ENCODE measurements at regions not wholly inside any gene's neighbourhood (a gene's known extent, or its start where the extent isn't known, plus 50 kb on each side); places are given as distances from the start of the nearest gene placed in this dataset.

DNA sequence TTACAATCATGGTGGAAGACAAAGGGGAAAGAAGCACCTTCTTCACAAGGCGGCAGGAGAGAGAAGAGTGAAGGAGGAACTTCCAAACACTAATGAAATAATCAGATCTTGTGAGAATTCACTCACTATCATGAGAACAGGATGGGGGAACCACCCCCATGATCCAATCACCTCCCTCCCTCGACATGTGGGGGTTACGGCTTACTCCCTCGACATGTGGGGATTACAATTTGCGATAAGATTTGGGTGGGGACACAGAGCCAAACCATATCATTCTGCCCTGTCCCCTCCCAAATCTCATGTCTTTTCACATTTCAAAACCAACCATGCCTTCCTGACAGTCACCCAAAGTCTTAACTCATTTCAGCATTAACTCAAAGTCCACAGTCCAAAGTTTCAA is 88.7 kb upstream of the PGRMC2 start:
- CTCF ChIA-PET = no interaction called here
- Histone ChIP-seq H3K4me3 (ENCODE audit: low read depth, low read length) (no peak overlapping the region), H3K36me3 (ENCODE audit: control insufficient read depth, insufficient read depth, low read length) (no peaks in the 10 kb centered on the region), H3K9me3 (peaks cover 15% of the 10 kb centered on the region; the same call in 1 of the 2 replicates), H3K27me3 (replicated peaks; ENCODE audit: control insufficient read depth, insufficient read depth, low read length) (no peaks in the 10 kb centered on the region), H3K4me1 (no peaks in the 10 kb centered on the region)
- H3K9me3 Mint-ChIP-seq (ENCODE audit: unreplicated experiment) = peaks cover 33% of the 10 kb centered on the region
- H3K27ac Mint-ChIP-seq (ENCODE audit: unreplicated experiment) = no peak overlapping the region
- no peak for DNase-seq
- H3K4me1 Mint-ChIP-seq (ENCODE audit: low read depth, unreplicated experiment) = peaks cover 15% of the 10 kb centered on the region
- H3K4me3 Mint-ChIP-seq (ENCODE audit: unreplicated experiment) = no peak overlapping the region
- TF ChIP-seq CTCF (IDR thresholded peaks at IDR 0.05; ENCODE audit: insufficient read depth in 1 of 2, low read depth in 1 of 2, low read length in 1 of 2, severe bottlenecking in 1 of 2, unreplicated experiment in 1 of 2) = no peak
- intact Hi-C loops (cut with micrococcal nuclease; ENCODE audit: unreplicated experiment) = no loop called here
- H3K27me3 Mint-ChIP-seq (ENCODE audit: insufficient read depth, unreplicated experiment) = no peaks in the 10 kb centered on the region
- POLR2A ChIA-PET = no interaction called here
- H3K36me3 Mint-ChIP-seq (ENCODE audit: insufficient read depth, unreplicated experiment) = peaks cover 5% of the 10 kb centered on the region
- BruUV-seq (replicated peaks) = no TSS peak

DNA sequence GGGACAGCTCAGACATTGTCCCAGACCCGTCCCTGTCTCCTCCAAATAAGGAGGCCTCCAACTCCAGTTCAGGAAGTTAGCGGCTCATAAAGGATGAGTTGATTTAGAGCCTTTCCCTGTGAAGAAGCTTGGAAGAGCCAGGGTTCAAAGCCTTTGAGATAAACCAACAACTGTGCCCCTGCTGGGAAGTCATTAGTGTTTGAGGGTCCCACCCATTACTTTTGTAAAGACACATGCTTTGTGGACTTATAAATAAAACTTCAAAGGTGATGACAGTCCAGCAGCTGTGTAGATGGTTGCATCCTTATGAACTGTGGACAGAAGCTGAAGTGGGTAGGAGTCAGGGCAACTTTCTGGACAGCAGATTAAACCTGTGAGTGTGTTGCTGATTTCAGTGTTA is 86.0 kb upstream of the PGRMC2 start:
- no peaks in the 10 kb centered on the region for H3K27me3 ChIP-seq (replicated peaks; ENCODE audit: control insufficient read depth, insufficient read depth, low read length)
- DNase-seq = no peak
- Mint-ChIP-seq H3K27me3 (ENCODE audit: insufficient read depth, unreplicated experiment) (no peaks in the 10 kb centered on the region), H3K36me3 (ENCODE audit: insufficient read depth, unreplicated experiment) (no peaks in the 10 kb centered on the region), H3K27ac (ENCODE audit: unreplicated experiment) (no peak overlapping the region), H3K4me1 (ENCODE audit: low read depth, unreplicated experiment) (peaks cover 7% of the 10 kb centered on the region), H3K4me3 (ENCODE audit: unreplicated experiment) (no peak overlapping the region), H3K9me3 (ENCODE audit: unreplicated experiment) (peaks cover 36% of the 10 kb centered on the region)
- ChIA-PET POLR2A (no interaction called here), CTCF (no interaction called here)
- H3K9me3 ChIP-seq = peaks cover 15% of the 10 kb centered on the region; the same call in 1 of the 2 replicates
- no peak for TF ChIP-seq CTCF (IDR thresholded peaks at IDR 0.05; ENCODE audit: insufficient read depth in 1 of 2, low read depth in 1 of 2, low read length in 1 of 2, severe bottlenecking in 1 of 2, unreplicated experiment in 1 of 2)
- H3K4me1 ChIP-seq = no peaks in the 10 kb centered on the region
- H3K4me3 ChIP-seq (ENCODE audit: low read depth, low read length) = no peak overlapping the region
- BruUV-seq (replicated peaks) = no TSS peak
- intact Hi-C loops (cut with micrococcal nuclease; ENCODE audit: unreplicated experiment) = no loop called here
- no peaks in the 10 kb centered on the region for H3K36me3 ChIP-seq (ENCODE audit: control insufficient read depth, insufficient read depth, low read length)

DNA sequence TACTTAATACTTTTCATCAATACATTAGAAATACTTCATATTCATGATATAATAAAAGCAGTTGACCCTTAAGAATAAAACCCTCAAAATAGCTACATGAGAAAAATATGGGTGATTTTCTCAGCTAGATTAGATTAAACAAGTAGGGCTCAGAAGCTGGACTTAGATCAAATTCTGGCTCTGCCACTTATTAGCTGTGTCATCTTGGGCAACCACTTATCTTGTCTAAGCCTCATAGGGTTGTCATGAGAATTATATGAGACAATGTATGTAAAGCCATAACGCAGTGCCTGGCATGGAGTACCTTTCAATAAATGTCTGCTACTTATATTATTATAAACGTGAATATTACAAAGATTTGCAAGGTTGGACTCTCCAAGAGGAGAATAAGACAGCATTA is 84.3 kb upstream of the PGRMC2 start:
- BruUV-seq (replicated peaks) = no TSS peak
- peaks cover 9% of the 10 kb centered on the region; the same call in 1 of the 2 replicates for H3K9me3 ChIP-seq
- ChIA-PET CTCF (no interaction called here), POLR2A (no interaction called here)
- no peaks in the 10 kb centered on the region for H3K4me1 ChIP-seq
- peaks cover 7% of the 10 kb centered on the region for H3K4me1 Mint-ChIP-seq (ENCODE audit: low read depth, unreplicated experiment)
- no peak for TF ChIP-seq CTCF (IDR thresholded peaks at IDR 0.05; ENCODE audit: insufficient read depth in 1 of 2, low read depth in 1 of 2, low read length in 1 of 2, severe bottlenecking in 1 of 2, unreplicated experiment in 1 of 2)
- DNase-seq = no peak
- H3K27ac Mint-ChIP-seq (ENCODE audit: unreplicated experiment) = no peak overlapping the region
- H3K4me3 Mint-ChIP-seq (ENCODE audit: unreplicated experiment) = no peak overlapping the region
- intact Hi-C loops (cut with micrococcal nuclease; ENCODE audit: unreplicated experiment) = no loop called here
- no peaks in the 10 kb centered on the region for H3K36me3 Mint-ChIP-seq (ENCODE audit: insufficient read depth, unreplicated experiment)
- H3K27me3 ChIP-seq (replicated peaks; ENCODE audit: control insufficient read depth, insufficient read depth, low read length) = no peaks in the 10 kb centered on the region
- no peaks in the 10 kb centered on the region for H3K36me3 ChIP-seq (ENCODE audit: control insufficient read depth, insufficient read depth, low read length)
- H3K4me3 ChIP-seq (ENCODE audit: low read depth, low read length) = no peak overlapping the region
- H3K9me3 Mint-ChIP-seq (ENCODE audit: unreplicated experiment) = peaks cover 20% of the 10 kb centered on the region
- no peaks in the 10 kb centered on the region for H3K27me3 Mint-ChIP-seq (ENCODE audit: insufficient read depth, unreplicated experiment)

All from Caco-2 (cell line).